PC-3 (cell line): ENCODE measurements at regions not wholly inside any gene's neighbourhood (a gene's known extent, or its start where the extent isn't known, plus 50 kb on each side); places are given as distances from the start of the nearest gene placed in this dataset.

Experiments
- ATAC-seq: fragments of 200-7000 bp; cut with Tn5 transposase; 2 replicates; pipeline ENCODE4 v1.9.1; 2020; ENCODE audit warnings: mild to moderate bottlenecking, moderate library complexity
- BruUV-seq: library from RNA; stranded (reverse); fragments of 400-500 nt; replicated peaks from 2 replicates; lab custom pipeline; 2021; lab: Mats Ljungman, UMichigan
- CTCF ChIA-PET: fragments of 300-600 bp; sonication (Branson Sonifier 250); formaldehyde crosslinking; loops from one replicate; lab custom pipeline; 2022; ENCODE audit warnings: antibody characterized with exemption; lab: Charles Lee
- POLR2A ChIA-PET: fragments of 300-600 bp; sonication (Branson Sonifier 250); formaldehyde crosslinking; loops from one replicate; lab custom pipeline; 2022; ENCODE audit warnings: antibody characterized with exemption; ENCODE audit not compliant: unreplicated experiment; lab: Charles Lee
- DNase-seq: peaks from one replicate; pipeline ENCODE4 v3.0.0-alpha.2; 2015
- H2AFZ ChIP-seq: fragments of 300-600 bp; sonication (generic); 2 replicates; pipeline ENCODE4 v1.6.0; 2016; ENCODE audit warnings: antibody characterized with exemption, low read length
- H3F3A ChIP-seq: fragments of 300-600 bp; sonication (generic); one replicate; pipeline ENCODE4 v1.6.0; 2017; ENCODE audit warnings: antibody characterized with exemption, low read length, control low read depth, mild to moderate bottlenecking; ENCODE audit not compliant: unreplicated experiment
- H3K27ac ChIP-seq: fragments of 300-600 bp; sonication (generic); 2 replicates; pipeline ENCODE4 v1.5.1; 2016; ENCODE audit warnings: mild to moderate bottlenecking, low read length
- H3K27me3 ChIP-seq: fragments of 300-600 bp; sonication (generic); 2 replicates; pipeline ENCODE4 v1.6.1; 2016; ENCODE audit warnings: low read length, mixed read lengths
- H3K36me3 ChIP-seq: fragments of 300-600 bp; sonication (generic); 2 replicates; pipeline ENCODE4 v1.6.1; 2016; ENCODE audit warnings: low read depth, mixed run types, low read length, mixed read lengths
- H3K4me1 ChIP-seq: fragments of 300-600 bp; sonication (generic); 2 replicates; pipeline ENCODE4 v1.5.1; 2016; ENCODE audit warnings: low read length; ENCODE audit not compliant: insufficient read depth
- H3K4me2 ChIP-seq: fragments of 300-600 bp; sonication (generic); 2 replicates; pipeline ENCODE4 v1.6.0; 2016; ENCODE audit warnings: low read length
- H3K4me3 ChIP-seq: fragments of 300-600 bp; sonication (generic); 2 replicates; pipeline ENCODE4 v1.5.1; 2016; ENCODE audit warnings: mild to moderate bottlenecking, low read length, mixed read lengths
- H3K79me2 ChIP-seq: fragments of 300-600 bp; sonication (generic); 2 replicates; pipeline ENCODE4 v1.6.1; 2017; ENCODE audit warnings: low read length, mixed read lengths
- H3K9ac ChIP-seq: fragments of 300-600 bp; sonication (generic); 2 replicates; pipeline ENCODE4 v1.6.0; 2016; ENCODE audit warnings: mild to moderate bottlenecking, low read length
- H3K9me2 ChIP-seq: fragments of 300-600 bp; sonication (generic); replicated peaks from 2 replicates; pipeline ENCODE4 v1.6.1; 2016; ENCODE audit warnings: mixed run types, low read length, mixed read lengths
- H3K9me3 ChIP-seq: fragments of 300-600 bp; sonication (generic); 2 replicates; pipeline ENCODE4 v1.6.1; 2016; ENCODE audit warnings: low read length, mixed read lengths
- H4K20me1 ChIP-seq: fragments of 300-600 bp; sonication (generic); 2 replicates; pipeline ENCODE4 v1.6.1; 2016; ENCODE audit warnings: low read length, mixed read lengths
- CTCF ChIP-seq: fragments of 300-600 bp; sonication (generic); conservative IDR thresholded peaks from 2 replicates; pipeline ENCODE4 v1.5.1; 2017; ENCODE audit warnings: antibody characterized with exemption, low read depth, mild to moderate bottlenecking, low read length
- EZH2 ChIP-seq: fragments of 300-600 bp; sonication (generic); IDR thresholded peaks from one replicate; pipeline ENCODE4 v1.6.1; 2017; ENCODE audit warnings: antibody characterized with exemption, mild to moderate bottlenecking, low read length; ENCODE audit not compliant: unreplicated experiment
- EZH2phosphoT487 ChIP-seq: fragments of 300-600 bp; sonication (generic); IDR thresholded peaks from 2 replicates; pipeline ENCODE4 v1.6.1; 2018; ENCODE audit warnings: mild to moderate bottlenecking, antibody characterized with exemption, low read length, borderline replicate concordance
- intact Hi-C: fragments of 100-400 bp; cut with micrococcal nuclease; formaldehyde crosslinking; loops from 2 replicates; pipeline ENCODE4 v1.9.0; 2023

GRCh38 chr4:129371926-129372325 is 276.0 kb downstream of the C4orf33 start:
- no peak overlapping the region for H3K9ac ChIP-seq
- ChIA-PET CTCF (no interaction called here), POLR2A (no interaction called here)
- H3K9me3 ChIP-seq = no peaks in the 10 kb centered on the region
- H2AFZ ChIP-seq = no peak overlapping the region
- intact Hi-C loops = no loop called here
- H3K4me2 ChIP-seq = no peak overlapping the region
- no peak overlapping the region for H3K4me3 ChIP-seq
- no TSS peak for BruUV-seq
- DNase-seq = no peak
- H3K79me2 ChIP-seq = no peaks in the 10 kb centered on the region
- no peak for ATAC-seq
- H3K27ac ChIP-seq = no peak overlapping the region
- TF ChIP-seq CTCF = no peak
- no peak for TF ChIP-seq EZH2phosphoT487
- no peak for TF ChIP-seq EZH2
- no peaks in the 10 kb centered on the region for H3K36me3 ChIP-seq
- no peaks in the 10 kb centered on the region for H3K9me2 ChIP-seq
- no peaks in the 10 kb centered on the region for H3F3A ChIP-seq
- H3K27me3 ChIP-seq = no peaks in the 10 kb centered on the region
- no peaks in the 10 kb centered on the region for H3K4me1 ChIP-seq
- H4K20me1 ChIP-seq = no peaks in the 10 kb centered on the region

- no TSS peak for BruUV-seq
- Histone ChIP-seq H3K4me1 (no peaks in the 10 kb centered on the region), H3K9ac (no peak overlapping the region), H3F3A (no peaks in the 10 kb centered on the region), H3K4me2 (no peak overlapping the region), H3K27me3 (no peaks in the 10 kb centered on the region), H2AFZ (no peak overlapping the region), H4K20me1 (no peaks in the 10 kb centered on the region), H3K27ac (no peak overlapping the region), H3K4me3 (no peak overlapping the region), H3K9me3 (no peaks in the 10 kb centered on the region), H3K36me3 (no peaks in the 10 kb centered on the region), H3K9me2 (no peaks in the 10 kb centered on the region), H3K79me2 (no peaks in the 10 kb centered on the region)
- POLR2A ChIA-PET = interaction anchor here (0.7 kb wide), 1 partner anchor 33 kb away, joined by 4 read pairs; no protein-coding TSS in a partner anchor
- ATAC-seq (peak; percentile 35), DNase-seq (peak; percentile 3)
- CTCF ChIA-PET = no interaction called here
- intact Hi-C loops = no loop called here
- TF ChIP-seq CTCF (no peak), EZH2phosphoT487 (no peak), EZH2 (no peak)
Observed at GRCh38 chr4:129377131-129377845, 281.3 kb downstream of the C4orf33 start.

GRCh38 chr4:129378364-129378763 is 282.4 kb downstream of the C4orf33 start:
- Histone ChIP-seq H3K79me2 (no peaks in the 10 kb centered on the region), H2AFZ (no peak overlapping the region), H3K9me2 (no peaks in the 10 kb centered on the region), H3K9ac (no peak overlapping the region), H3K4me2 (no peak overlapping the region), H3F3A (no peaks in the 10 kb centered on the region), H3K27ac (no peak overlapping the region), H3K9me3 (no peaks in the 10 kb centered on the region), H3K36me3 (no peaks in the 10 kb centered on the region), H3K4me1 (no peaks in the 10 kb centered on the region), H4K20me1 (no peaks in the 10 kb centered on the region), H3K4me3 (no peak overlapping the region), H3K27me3 (no peaks in the 10 kb centered on the region)
- no TSS peak for BruUV-seq
- POLR2A ChIA-PET = no interaction called here
- ATAC-seq (no peak), DNase-seq (no peak)
- CTCF ChIA-PET = no interaction called here
- intact Hi-C loops = no loop called here
- TF ChIP-seq EZH2phosphoT487 (no peak), EZH2 (no peak), CTCF (no peak)
